ENCODE measurements at regions not wholly inside any gene's neighbourhood (a gene's known extent, or its start where the extent isn't known, plus 50 kb on each side); places are given as distances from the start of the nearest gene placed in this dataset.

- DNase-seq, result no peak
These were observed 74.7 kb downstream of the SDC1 start for GRCh38 chr2:20150110-20150706.

GRCh38 chr2:20149703-20150030 lies 75.3 kb downstream of the SDC1 start:
- DNase-seq, result no peak

- DNase-seq, result no peak
These were observed 75.8 kb downstream of the SDC1 start for GRCh38 chr2:20148923-20149702.

GRCh38 chr2:20148426-20148922 lies 76.5 kb downstream of the SDC1 start:
- no peak for DNase-seq

- no peak for DNase-seq
These were observed 77.6 kb downstream of the SDC1 start for GRCh38 chr2:20147351-20147750.

GRCh38 chr2:20146401-20146800 lies 78.5 kb downstream of the SDC1 start:
- no peak for DNase-seq

- DNase-seq, result no peak
These were observed 79.3 kb downstream of the SDC1 start for GRCh38 chr2:20145497-20146193.

GRCh38 chr2:20144861-20145260 lies 80.1 kb downstream of the SDC1 start:
- no peak for DNase-seq

- no peak for DNase-seq
These were observed 80.7 kb downstream of the SDC1 start for GRCh38 chr2:20144196-20144595.

- DNase-seq, result no peak
These were observed 81.7 kb downstream of the SDC1 start for GRCh38 chr2:20143263-20143662.

- no peak for DNase-seq
These were observed 83.1 kb downstream of the SDC1 start for GRCh38 chr2:20141806-20142205.

- DNase-seq, result no peak
These were observed 83.7 kb downstream of the SDC1 start for GRCh38 chr2:20141056-20141762.

GRCh38 chr2:20140321-20141055 lies 84.4 kb downstream of the SDC1 start:
- no peak for DNase-seq

- DNase-seq, result no peak
These were observed 85.3 kb downstream of the SDC1 start for GRCh38 chr2:20139407-20140172.

- DNase-seq, result no peak
These were observed 86.2 kb downstream of the SDC1 start for GRCh38 chr2:20138696-20139095.

GRCh38 chr2:20137884-20138283 lies 86.5 kb upstream of the LAPTM4A start:
- no peak for DNase-seq

GRCh38 chr2:20137131-20137571 lies 85.7 kb upstream of the LAPTM4A start:
- DNase-seq, result no peak

- no peak for DNase-seq
These were observed 84.7 kb upstream of the LAPTM4A start for GRCh38 chr2:20136149-20136548.

- peak; percentile 30 for DNase-seq
These were observed 84.2 kb upstream of the LAPTM4A start for GRCh38 chr2:20135631-20136050.

GRCh38 chr2:20132990-20133535 lies 81.6 kb upstream of the LAPTM4A start:
- DNase-seq, result no peak

All from NCI-H187 treated with DMSO at 0.1 percent for 48 hours (cell line).